Stimulated activated CD4-positive, alpha-beta T cell treated with anti-CD3 and anti-CD28 coated beads, Interleukin-1b, Interleukin-23, amount 100 ng/mL, for 24 hours (primary cell): ENCODE measurements at regions not wholly inside any gene's neighbourhood (a gene's known extent, or its start where the extent isn't known, plus 50 kb on each side); places are given as distances from the start of the nearest gene placed in this dataset.
"Not testable (repeated sequence)": the region's sequence is repeated elsewhere in the genome, so short reads cannot be mapped to it uniquely, and the experiment has no call there.

ENCODE experiments used
- DNase-seq, 4 experiments: peaks; one replicate each; pipeline ENCODE4 v3.0.0-alpha.2; 2020; ENCODE audit warnings: low read depth in 4 of 4, low spot score in 1 of 4

DNA sequence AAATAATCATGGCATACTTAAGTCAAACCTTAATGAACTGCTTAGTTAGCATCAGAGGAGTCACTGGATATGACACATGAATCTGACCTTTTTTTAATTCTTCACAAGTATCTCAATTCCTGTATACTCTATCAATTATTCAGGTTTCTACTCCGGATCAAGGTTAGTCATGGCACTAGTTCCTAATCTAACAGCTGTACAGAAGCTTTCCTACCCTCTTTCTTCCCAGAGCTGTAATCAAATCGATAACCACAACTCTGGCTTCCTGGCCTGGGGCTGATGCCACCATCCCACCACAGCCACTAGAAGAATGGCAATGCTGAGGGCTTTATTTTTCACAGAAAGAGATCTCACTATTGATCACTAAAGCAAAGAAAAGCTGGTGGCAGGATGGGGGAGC, 718.5 kb downstream of the SMARCA1 start:
- DNase-seq, result no peak

DNA sequence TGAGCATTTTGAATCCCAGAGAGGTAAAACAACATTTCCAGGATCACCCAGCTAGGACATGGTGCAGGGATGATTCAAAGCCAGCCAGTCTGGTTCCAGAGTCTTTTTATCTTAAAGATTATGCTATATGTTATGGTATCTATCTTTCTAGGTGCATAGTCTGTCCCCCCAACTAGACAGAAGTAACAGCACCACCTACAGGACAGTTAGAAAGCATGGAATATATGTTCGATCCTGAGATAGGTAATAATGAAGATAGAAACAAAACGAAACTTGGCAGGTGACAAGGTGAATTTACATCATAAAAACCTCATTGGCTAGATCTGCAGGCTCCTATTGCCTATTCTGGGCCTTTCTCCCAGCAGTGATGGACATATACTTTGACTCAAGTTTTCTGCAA, 723.2 kb downstream of the SMARCA1 start:
- DNase-seq, result no peak

DNA sequence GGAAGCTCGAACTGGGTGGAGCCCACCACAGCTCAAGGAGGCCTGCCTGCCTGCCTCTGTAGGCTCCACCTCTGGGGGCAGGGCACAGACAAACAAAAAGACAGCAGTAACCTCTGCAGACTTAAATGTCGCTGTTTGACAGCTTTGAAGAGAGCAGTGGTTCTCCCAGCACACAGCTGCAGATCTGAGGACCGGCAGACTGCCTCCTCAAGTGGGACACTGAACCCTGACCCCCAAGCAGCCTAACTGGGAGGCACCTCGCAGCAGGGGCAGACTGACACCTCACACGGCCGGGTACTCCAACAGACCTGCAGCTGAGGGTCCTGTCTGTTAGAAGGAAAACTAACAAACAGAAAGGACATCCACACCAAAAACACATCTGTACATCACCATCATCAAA, 730.9 kb upstream of the ACTRT1 start:
- DNase-seq, result not testable (repeated sequence)

DNA sequence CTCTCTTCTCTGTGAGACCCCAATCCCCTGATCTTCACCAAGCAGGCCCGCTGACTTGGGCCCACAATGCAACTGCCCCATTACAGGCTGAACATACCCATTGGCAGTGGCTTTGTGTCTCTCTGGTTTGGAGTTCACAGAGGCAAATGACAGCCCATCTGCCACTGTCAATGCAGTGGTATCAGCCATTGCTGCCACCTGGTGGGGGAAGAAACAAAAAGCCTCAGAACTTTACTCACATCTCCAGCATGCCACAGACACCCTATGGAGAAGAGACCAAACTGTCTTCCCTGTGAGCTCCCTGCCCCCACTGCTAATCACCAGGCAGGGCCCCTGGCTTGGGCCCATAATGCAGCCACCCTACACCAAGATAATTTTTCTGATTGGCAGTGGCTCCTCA, 729.3 kb upstream of the ACTRT1 start:
- peak in 1 of 4 experiments; percentile 7 for DNase-seq

DNA sequence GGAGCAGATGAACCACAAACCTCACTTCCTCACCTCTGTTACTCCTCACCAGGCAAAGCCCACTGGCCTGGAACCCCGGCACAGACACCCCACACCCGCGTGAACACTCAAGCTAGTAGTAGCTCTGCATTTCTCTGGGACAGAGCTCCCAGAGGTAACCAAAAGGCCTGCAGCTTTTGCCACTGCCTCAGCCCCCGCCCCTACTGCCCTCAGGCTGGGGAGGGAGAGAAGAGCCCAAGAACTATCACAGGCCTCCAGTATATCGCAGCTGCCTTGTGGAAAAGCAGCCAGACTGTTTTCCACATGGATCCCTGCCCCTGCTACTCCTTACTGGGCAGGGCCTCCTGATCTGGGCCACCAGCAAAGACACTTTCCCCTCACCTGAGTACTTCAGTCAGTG, 728.7 kb upstream of the ACTRT1 start:
- no peak for DNase-seq

DNA sequence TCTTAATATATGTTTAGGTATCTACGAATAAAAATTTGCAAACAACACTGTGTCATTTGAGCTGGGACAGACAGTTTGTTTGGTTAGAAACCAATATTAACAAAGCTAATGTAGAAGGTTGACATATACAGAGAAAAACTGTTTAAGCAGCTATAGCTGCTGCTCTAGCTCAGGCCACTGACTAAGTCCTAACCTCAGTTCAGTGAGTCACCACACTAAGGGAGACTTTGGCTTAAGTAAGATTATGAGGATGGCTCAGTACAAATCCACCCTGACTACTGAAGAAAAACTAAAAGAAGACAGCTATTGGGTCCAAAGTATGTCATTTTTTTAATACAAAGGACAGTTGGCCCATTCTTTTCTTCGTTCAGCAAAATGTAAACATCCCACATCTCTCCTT, 717.3 kb upstream of the ACTRT1 start:
- no peak for DNase-seq

DNA sequence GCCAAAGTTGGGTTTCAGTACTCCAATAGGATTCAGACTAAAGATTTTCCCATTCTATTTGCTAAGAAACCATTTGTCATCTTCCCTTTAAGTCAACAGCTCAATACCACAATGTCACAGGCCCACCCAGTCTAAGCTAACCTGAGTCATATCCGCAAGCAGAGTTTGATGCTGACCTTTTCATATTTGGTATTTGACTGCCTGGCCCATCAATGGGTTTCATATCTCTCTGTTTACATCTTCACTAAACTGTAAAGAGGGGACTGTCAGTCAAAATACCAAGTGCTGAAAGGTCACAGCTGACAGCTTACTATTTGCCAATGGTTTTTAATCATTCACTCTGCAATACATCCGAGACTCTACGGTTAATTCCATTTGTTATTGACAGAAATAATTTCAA, 707.5 kb upstream of the ACTRT1 start:
- no peak for DNase-seq

DNA sequence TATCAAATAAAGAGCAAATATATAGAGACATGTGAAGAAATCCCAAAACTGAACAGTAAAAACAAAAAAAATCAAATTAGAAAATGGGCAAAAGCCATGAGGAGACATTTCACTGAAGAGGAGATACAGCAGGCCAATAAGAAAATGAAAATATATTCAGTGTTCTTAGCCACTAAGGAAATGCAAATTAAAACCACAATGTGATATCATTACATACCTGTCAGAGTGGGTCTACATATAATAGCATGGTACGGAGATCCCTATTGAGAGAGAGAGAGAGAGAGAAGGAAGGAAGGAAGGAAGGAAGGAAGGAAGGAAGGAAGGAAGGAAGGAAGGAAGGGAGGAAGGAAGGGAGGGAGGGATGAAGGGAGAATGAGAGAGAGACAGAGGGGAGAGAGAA, 707.0 kb upstream of the ACTRT1 start:
- no peak for DNase-seq

DNA sequence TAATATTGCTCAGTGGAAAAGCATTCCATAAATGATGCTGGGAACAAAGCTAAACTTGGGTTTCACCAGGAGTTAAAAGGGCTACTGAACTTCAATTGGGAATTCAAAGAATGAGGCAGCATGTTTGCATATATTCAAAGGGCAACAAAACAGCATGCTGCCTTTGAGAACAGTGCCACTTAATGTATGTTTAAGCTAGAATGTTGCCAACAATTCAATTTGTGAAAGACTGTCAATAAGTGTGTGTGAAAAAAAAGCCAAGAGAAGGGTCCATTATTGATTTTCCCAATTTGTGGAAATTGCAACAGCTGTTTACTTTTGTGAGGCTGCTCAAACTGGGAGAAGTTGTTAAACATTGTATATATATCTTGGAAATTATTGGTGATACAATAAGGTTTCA, 701.9 kb upstream of the ACTRT1 start:
- no peak for DNase-seq

DNA sequence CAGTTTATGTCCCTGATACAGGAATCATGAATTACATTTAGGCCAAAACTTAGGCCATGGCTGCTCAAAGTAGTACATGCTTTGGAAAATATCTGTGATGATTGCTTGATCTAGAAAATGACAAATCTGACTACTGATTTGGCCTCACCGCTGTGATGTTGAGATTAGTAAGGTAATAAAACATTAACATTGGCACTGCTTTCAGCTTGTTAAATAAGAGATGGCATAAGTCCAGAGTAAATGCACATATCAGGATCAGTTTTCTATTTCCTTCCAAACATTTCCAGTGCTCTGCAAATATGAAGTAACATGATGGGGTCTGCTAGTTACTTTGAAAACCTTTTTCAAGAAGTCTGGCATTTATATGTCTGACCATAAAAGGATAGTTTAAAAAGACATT, 687.3 kb upstream of the ACTRT1 start:
- DNase-seq, result no peak

DNA sequence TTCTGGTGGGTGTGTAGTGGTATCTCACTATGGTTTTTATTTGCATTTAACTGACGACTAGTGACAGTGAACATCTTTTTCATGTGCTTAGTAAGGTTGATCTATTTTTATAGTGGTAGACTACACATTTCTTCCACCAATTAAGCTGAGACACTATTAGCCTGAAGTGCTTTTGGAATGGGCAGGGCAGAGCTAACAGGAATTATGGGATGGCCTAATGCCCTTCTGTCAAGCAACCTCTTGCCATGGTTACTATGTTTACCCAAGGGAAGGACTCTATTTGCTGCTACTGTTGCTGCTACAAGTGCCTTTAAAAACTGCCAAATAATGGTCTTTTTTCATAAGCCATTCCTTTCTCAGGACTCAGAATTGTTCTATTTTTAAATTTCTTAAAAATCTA, 676.7 kb upstream of the ACTRT1 start:
- DNase-seq, result no peak

DNA sequence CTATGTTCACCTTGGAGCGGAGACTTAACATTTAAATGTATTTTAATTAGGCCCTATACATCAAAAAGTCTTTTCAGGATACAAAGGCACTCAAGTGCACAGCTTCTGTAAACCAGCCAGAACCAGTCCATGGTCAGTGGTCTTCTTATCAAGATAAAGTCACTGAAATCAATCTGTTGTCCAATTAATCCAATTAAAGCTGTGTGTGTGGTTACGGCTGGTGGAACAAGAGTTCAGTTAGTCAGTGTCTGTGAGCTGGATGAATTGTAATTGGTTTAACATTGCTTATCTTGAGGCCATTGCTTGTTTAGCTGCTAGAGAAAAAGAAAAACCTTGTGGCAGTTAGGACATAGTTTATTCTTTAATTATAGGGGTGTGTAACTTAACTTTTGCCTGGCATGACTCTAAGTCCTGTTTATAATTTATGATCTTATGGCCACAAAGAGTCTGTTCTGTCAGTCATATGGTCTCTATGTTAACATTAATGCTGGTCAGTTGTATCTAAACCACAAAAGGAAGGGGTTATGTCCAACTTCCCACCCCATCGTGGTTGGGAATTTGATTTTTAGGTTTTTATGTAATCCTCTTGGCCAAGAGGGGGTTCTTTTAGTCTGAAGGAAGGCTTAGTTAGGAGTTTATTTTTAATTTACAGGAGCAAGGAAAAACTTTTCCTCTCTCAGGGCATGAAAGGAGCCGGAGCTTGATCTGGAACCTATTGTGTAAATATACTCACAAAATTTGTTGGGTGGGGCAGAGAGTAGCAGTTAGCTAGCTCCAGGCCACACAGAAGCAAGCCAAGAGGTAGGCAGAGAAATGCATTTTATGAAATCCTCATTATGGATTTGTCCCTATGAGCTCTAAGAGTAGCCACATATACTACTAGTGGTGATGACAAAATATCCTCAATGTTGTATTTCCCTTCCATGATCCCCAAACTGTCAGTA, 665.7 kb upstream of the ACTRT1 start:
- no peak for DNase-seq

DNA sequence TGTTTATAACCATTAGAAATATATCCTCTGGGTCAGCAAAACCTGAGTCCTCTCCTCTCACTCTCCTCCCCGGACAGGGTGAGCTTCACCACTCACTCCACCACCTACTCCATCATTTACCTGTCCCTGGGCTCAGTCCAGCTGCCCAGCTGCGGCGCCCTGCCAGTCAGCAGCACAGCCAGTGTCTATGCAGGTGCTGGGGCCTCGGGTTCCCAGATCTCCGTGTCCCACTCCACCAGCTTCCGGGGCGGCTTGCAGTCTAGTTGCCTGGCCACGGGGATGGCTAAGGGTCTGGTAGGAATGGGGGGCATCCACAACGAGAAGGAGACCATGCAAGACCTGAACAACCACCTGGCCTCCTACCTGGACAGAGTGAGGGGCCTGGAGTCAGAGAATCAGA, 662.2 kb upstream of the ACTRT1 start:
- no peak for DNase-seq

DNA sequence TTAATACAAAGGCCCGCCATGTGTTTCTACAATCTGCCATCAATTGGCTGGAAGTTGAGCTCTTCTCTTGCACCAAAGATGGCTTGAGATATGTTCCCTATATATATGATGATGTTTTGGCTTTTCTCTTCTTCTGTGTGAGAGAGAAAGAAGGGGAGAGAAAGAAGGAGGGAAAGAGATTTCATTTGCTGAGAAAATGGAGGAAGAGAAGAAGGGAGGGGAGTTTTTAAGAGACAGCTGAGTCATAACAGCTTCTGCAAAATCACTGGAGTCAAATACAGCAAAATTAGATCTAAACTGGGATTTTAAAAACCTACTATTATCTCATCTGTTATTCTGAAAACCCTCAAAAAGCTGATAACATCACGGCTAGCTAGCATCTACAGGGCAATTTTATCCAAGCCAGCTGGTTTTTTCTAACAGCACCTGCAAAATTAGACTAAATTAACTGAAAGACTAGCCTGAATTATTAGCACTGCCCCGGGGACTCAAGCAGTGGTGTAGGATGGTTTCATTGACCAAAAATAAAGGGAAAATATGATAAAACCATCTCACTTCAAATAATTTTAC, 647.6 kb upstream of the ACTRT1 start:
- no peak for DNase-seq

DNA sequence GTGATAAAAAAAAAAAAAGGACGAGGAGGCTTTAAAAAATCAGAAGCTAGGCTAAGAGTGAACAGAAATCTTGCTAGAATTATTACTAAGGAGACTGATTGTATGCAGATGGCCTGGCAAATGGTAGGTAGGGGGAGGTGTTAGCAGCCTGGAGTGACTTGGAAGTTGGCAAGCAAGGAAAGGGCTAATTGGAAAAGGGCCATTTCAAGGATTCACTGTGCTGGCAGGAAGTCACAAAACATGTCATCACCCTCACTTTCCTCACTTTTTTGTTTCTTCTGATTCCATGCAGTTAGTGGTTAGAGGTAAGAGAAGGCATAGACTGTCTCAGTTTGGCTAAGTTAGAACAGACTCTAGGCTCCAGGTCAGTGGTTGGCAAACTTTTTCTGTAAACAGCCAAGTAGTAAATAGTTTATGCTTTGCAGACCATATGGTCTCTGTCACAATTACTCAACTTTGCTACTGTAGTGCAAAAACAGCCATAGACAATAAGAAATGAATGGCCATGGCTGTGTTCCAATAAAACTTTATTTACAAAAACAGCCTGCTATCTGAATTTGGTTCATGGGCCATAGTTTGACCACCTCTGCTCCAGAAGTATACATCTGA, 646.5 kb upstream of the ACTRT1 start:
- no peak for DNase-seq

DNA sequence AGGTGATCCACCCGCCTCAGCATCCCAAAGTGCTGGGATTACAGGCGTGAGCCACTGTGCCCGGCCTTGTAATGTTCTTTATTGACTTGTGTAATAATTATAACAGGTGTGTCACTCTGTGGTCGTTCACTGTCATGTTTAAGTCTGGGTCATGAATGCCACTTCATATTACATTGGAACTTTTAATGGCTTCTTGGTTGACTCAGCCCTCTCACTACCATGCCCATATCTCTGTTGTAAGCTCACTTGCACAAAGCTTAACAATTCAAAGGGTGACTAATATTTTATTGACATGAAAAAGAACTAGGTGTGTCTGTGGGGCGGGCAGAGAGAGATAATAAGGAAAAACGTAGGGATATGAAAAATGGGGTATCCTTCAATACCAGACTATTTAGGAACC, 639.7 kb upstream of the ACTRT1 start:
- DNase-seq, result no peak

DNA sequence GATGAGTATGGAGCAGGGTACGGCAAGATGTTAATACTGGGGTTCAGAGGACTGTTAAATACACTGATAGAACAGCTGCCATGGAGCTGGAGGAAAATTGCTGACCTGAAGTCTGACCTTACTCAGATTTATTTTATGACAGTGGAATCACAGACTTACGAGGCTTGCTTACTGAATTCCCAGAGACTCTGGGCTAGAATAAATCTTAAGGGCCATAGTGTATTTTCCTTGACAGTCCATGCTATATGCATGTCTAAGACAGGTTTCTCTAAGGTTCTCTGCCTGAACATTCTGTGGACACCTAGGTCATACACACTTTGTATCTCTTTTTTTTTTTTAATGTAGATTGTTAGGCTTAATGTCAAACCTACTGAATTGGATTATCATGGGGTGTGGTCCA, 633.2 kb upstream of the ACTRT1 start:
- DNase-seq, result no peak

DNA sequence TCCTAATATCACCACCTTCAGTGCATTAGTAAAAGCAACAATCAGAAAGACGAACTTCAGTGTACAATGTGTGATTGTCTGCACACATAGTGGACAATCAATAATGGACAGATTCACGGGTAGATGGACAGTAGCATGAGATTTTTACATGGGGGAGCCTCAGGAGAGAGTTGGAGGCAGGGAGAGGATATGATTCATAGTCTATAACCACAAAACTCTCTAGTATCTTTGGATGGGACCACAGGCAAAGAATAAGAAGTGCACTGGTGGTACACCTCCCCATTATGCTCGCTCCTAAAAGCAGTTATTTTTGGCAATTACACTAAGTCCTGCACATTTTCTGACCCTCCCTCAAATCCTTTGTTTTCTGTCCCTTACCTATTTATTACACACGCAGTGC, 624.4 kb upstream of the ACTRT1 start:
- DNase-seq, result no peak

DNA sequence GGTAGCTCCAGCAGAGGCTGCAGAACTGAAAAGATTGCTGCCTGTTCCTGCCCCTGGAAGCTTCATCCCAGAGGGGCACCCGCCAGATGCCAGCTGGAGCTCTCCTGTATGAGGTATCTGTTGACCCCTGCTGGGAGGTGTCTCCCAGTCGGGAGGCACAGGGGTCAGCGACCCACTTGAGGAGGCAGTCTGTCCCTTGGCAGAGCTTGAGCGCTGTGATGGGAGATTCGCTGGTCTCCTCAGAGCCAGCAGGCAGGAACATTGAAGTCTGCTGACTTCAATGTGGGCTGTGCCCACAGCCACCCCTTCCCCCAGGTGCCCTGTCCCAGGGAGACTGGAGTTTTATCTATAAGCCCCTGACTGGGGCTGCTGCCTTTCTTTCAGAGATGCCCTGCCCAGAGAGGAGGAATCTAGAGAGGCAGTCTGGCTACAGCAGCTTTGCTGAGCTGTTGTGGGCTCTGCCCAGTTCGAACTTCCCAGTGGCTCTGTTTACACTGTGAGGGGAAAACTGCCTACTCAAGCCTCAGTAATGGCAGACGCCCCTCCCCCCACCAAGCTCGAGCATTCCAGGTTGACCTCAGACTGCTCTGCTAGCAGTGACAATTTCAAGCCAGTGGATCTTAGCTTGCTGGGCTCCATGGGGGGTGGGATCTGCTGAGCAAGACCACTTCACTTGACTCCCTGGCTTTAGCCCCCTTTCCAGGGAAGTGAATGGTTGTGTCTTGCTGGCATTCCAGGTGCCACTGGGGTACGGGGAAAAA, 622.3 kb upstream of the ACTRT1 start:
- not testable (repeated sequence) for DNase-seq

DNA sequence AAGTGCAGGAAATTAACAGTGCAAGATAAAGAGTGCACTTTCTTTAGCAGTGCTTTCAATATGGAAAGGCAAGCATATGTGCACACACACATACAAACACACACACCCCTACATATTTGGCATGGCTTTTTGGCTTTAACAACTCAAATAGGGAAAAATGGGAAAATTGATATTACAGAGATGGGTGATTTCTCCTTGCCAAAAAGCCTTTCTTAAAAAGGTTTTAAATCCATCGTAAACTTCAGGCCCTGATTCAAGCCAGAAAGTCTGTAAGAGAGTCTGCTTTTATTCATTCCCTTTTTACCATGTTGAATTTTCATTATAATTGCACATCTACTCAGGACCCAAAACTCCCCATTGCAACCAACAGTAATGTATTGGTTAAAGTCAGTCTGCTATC, 612.0 kb upstream of the ACTRT1 start:
- no peak for DNase-seq

DNA sequence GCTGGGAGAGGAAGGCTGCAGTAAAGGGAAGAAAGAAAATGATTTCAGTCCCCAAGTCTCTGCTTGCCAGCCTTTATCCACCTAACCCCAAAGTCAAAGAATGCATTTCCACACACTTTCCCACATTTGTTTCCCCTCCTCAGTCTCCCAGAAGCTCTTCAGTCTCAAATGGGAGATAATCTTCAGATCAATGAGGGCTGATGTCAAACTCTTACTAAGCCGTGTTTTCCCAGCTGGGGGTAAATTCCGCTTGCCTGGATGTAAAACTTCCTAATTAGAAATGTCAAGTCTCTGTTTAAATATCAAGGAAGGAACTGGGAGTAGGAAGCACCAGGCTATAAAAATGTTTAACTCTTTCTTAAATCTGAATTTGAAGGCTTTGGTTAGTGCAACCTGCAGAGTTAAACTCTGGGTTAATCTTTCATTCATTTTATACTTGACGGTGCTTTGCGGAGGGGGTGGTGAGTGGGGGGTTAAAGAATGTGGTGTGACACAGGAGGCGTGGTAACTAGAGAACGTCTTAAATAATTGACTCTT, 601.4 kb upstream of the ACTRT1 start:
- DNase-seq, result no peak
